GM18951 (cell line): ENCODE measurements at regions not wholly inside any gene's neighbourhood (a gene's known extent, or its start where the extent isn't known, plus 50 kb on each side); places are given as distances from the start of the nearest gene placed in this dataset.
"Not testable (repeated sequence)": the region's sequence is repeated elsewhere in the genome, so short reads cannot be mapped to it uniquely, and the experiment has no call there.

Source experiments
- POLR2A ChIP-seq: IDR thresholded peaks from 4 replicates; pipeline ENCODE4 v1.6.1; 2011; ENCODE audit warnings: mild to moderate bottlenecking; ENCODE audit not compliant: insufficient read length, insufficient read depth; ENCODE audit errors: extremely low read depth
- in situ Hi-C: fragments of 300-500 bp; cut with MboI; formaldehyde crosslinking; loops from one replicate; pipeline ENCODE4 v1.12.0; 2022; ENCODE audit warnings: low sequenced_read_pairs, mixed read lengths, inconsistent platforms; ENCODE audit not compliant: unreplicated experiment

GRCh38 chr14:95769976-95770375, 56.1 kb upstream of the TCL1A start:
- in situ Hi-C loops, result loop anchor here (10.0 kb wide), 1 partner anchor 205 kb away; no protein-coding TSS in a partner anchor
- no peak for TF ChIP-seq POLR2A

- in situ Hi-C loops, result not testable (repeated sequence)
These were observed 55.5 kb upstream of the TCL1A start for GRCh38 chr14:95769431-95769830.

DNA sequence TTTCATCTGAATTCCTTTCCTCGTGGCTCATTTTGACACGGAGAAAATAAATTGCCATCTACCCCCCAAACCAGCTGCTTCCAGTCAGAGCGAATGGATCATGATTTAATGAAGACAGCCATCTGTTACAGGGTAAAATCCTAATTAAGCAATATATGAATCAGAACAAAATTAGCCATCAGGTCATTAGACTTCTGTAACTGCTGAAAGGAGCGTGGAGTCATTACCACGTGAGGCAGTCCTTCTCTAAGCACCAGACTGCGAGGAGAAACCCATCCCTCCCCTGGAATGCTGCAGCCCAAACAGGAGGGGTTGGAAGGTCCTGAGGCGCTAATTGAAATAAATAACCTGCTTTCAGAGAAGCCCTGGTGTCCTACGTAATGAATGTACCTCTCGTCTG, 51.1 kb upstream of the TCL1A start:
- in situ Hi-C loops, result no loop called here
- no peak for TF ChIP-seq POLR2A

DNA sequence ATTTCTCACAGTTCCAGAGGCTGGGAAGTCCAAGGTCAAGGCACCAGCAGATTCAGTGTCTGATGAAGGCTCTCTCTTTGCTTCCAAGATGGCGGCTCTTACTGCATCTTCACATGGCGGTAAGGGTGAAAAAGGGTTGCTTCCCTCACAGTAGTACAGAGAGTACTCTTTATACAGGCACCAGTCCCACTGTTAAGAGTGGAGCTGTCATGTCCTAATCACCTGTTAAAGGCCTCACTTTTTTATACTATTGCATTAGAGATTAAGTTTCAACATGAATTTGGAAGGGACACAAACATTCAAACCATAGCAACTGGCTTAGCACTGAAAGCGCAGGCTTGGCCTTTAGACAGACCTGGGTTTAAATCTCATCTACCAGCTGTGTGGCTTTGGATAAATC, 50.0 kb upstream of the TCL1A start:
- no peak for TF ChIP-seq POLR2A
- in situ Hi-C loops, result no loop called here
